Upper lobe of left lung (tissue), 6 donors: ENCODE measurements at regions not wholly inside any gene's neighbourhood (a gene's known extent, or its start where the extent isn't known, plus 50 kb on each side); places are given as distances from the start of the nearest gene placed in this dataset.
A peak's percentile ranks its signal among the peaks of the same experiment; 100 is the strongest.

ENCODE experiments used
- ATAC-seq, 2 donors: fragments of 200-7000 bp; cut with Tn5 transposase; one replicate each; pipeline ENCODE4 v1.9.1; 2022; ENCODE audit warnings: mild to moderate bottlenecking in 2 of 2, moderate library complexity in 2 of 2; ENCODE audit not compliant: low FRiP score in 2 of 2
- DNase-seq, 2 donors: peaks; one replicate each; pipeline ENCODE4 v3.0.0-alpha.2; 2019 to 2020
- H3K27ac ChIP-seq, 4 donors: fragments of 200-600 bp; sonication (generic); one replicate each; pipeline ENCODE4 v1.5.1; 2016 to 2019
- H3K27me3 ChIP-seq, 4 donors: fragments of 200-600 bp; sonication (generic); one replicate each; pipeline ENCODE4 v1.5.1; 2017 to 2019
- H3K36me3 ChIP-seq, 4 donors: fragments of 200-600 bp; sonication (generic); one replicate each; pipeline ENCODE4 v1.5.1; 2016 to 2019
- H3K4me1 ChIP-seq, 4 donors: fragments of 200-600 bp; sonication (generic); one replicate each; pipeline ENCODE4 v1.5.1; 2018 to 2019
- H3K4me3 ChIP-seq, 4 donors: fragments of 200-600 bp; sonication (generic); one replicate each; pipeline ENCODE4 v1.5.1; 2017 to 2019; ENCODE audit warnings: mild to moderate bottlenecking in 2 of 4, moderate library complexity in 1 of 4
- H3K9me3 ChIP-seq, 4 donors: fragments of 200-600 bp; sonication (generic); one replicate each; pipeline ENCODE4 v1.5.1; 2018 to 2019
- CTCF ChIP-seq, 6 experiments: fragments of 450-650 bp in 4 of 6; fragments of 200-600 bp in 2 of 6; sonication (generic) in 2 of 6; IDR thresholded peaks; one replicate each; pipeline ENCODE4 v1.5.1; 2016 to 2019; ENCODE audit warnings: antibody characterized with exemption in 6 of 6
- EP300 ChIP-seq, 4 donors: sonication (generic); formaldehyde crosslinking; IDR thresholded peaks; one replicate each; pipeline ENCODE4 v1.5.1; 2017; ENCODE audit warnings: antibody characterized with exemption in 4 of 4, control low read depth in 2 of 4
- POLR2A ChIP-seq, 4 donors: fragments of 450-650 bp; IDR thresholded peaks; one replicate each; pipeline ENCODE4 v1.5.1; 2016 to 2017; ENCODE audit warnings: antibody characterized with exemption in 4 of 4, mild to moderate bottlenecking in 2 of 4
- POLR2AphosphoS5 ChIP-seq, 2 donors: sonication (generic); formaldehyde crosslinking; IDR thresholded peaks; one replicate each; pipeline ENCODE4 v1.5.1; 2017; ENCODE audit warnings: antibody characterized with exemption in 2 of 2
- WGBS, 2 donors: methylation state at CpG; one replicate each; pipeline ENCODE4 v1.1.5; 2017 to 2018; 5-methylcytosine and 5-hydroxymethylcytosine counted together
- donor health status: DM: no; HTN: no; CAD: no; lungs with moderate emphysema.
- donor health status: DM: no; HTN: yes; CAD: no; lungs with severe emphysema.

- no peak overlapping the region for H3K4me3 ChIP-seq
- TF ChIP-seq POLR2AphosphoS5 (IDR thresholded peaks at IDR 0.05): no peak
- no peak for TF ChIP-seq POLR2A (IDR thresholded peaks at IDR 0.05)
- no peak for TF ChIP-seq CTCF (IDR thresholded peaks at IDR 0.05)
- no peak for TF ChIP-seq EP300 (IDR thresholded peaks at IDR 0.05)
- DNase-seq: peak in 1 of 2 donors; percentile 24
- no peak for ATAC-seq
- H3K27me3 ChIP-seq: no peaks in the 10 kb centered on the region
- 83 to 89% methylated on average over 5 of the region's 5 CpGs for WGBS, 2 donors
- H3K36me3 ChIP-seq: no peaks in the 10 kb centered on the region
- H3K27ac ChIP-seq: no peak overlapping the region
- no peaks in the 10 kb centered on the region for H3K9me3 ChIP-seq
- H3K4me1 ChIP-seq: no peaks in the 10 kb centered on the region
Observed at GRCh38 chr10:110434489-110435096, 63.1 kb upstream of the DUSP5 start.

DNA sequence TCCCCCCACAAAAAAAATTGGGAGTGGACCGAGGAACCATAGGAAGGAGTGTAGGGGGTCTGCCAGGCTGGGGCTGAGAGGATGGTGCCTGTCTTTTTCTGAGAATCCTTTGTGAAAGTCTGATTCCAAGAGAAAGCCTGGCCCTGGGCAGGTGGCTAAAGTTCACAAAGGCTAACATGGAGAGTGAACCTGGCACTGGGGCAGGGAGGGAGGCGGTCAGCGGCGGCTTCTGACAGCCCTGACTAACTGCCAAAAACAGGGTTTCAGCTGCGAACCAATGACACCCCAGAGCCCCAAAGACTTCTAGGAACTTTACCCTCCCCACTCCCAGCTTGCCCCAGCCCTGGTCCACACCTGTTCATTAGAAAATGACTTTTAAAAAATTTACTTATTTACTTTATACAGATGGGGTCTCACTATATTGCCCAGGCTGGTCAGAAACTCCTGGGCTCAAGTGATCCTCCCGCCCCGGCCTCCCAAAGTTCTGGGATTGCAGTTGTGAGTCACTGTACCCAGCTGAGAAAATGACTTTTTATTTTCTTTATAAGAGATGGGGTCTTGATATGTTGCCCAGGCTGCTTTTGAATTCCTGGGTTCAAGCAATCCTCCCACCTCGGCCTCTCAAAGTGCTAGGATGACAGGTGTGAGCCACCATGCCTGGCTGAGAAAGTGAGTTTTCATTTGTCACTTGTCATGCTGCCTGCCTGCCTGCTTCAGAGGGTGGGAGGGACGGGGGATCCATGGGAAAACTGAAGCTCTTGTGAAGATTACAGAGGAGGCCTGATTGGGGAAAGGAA lies 61.0 kb upstream of the DUSP5 start:
- Histone ChIP-seq H3K4me1 (no peaks in the 10 kb centered on the region), H3K36me3 (no peaks in the 10 kb centered on the region), H3K9me3 (no peaks in the 10 kb centered on the region), H3K27me3 (no peaks in the 10 kb centered on the region), H3K4me3 (no peak overlapping the region), H3K27ac (no peak overlapping the region)
- TF ChIP-seq CTCF (IDR thresholded peaks at IDR 0.05) (no peak), EP300 (IDR thresholded peaks at IDR 0.05) (no peak), POLR2A (IDR thresholded peaks at IDR 0.05) (no peak), POLR2AphosphoS5 (IDR thresholded peaks at IDR 0.05) (no peak)
- ATAC-seq (no peak), DNase-seq (peak in 1 of 2 donors; percentile 30)
- 92 to 96% methylated on average over 9 of the region's 9 CpGs for WGBS, 2 donors

GRCh38 chr10:110437351-110437605 lies 60.4 kb upstream of the DUSP5 start:
- no peak for ATAC-seq
- TF ChIP-seq POLR2AphosphoS5 (IDR thresholded peaks at IDR 0.05): no peak
- TF ChIP-seq EP300 (IDR thresholded peaks at IDR 0.05): no peak
- TF ChIP-seq POLR2A (IDR thresholded peaks at IDR 0.05): no peak
- no peak for TF ChIP-seq CTCF (IDR thresholded peaks at IDR 0.05)
- DNase-seq: no peak
- H3K36me3 ChIP-seq: no peaks in the 10 kb centered on the region
- H3K4me3 ChIP-seq: no peak overlapping the region
- H3K27me3 ChIP-seq: no peaks in the 10 kb centered on the region
- 78 to 83% methylated on average over 3 of the region's 3 CpGs for WGBS, 2 donors
- H3K27ac ChIP-seq: no peak overlapping the region
- no peaks in the 10 kb centered on the region for H3K9me3 ChIP-seq
- H3K4me1 ChIP-seq: no peaks in the 10 kb centered on the region

DNA sequence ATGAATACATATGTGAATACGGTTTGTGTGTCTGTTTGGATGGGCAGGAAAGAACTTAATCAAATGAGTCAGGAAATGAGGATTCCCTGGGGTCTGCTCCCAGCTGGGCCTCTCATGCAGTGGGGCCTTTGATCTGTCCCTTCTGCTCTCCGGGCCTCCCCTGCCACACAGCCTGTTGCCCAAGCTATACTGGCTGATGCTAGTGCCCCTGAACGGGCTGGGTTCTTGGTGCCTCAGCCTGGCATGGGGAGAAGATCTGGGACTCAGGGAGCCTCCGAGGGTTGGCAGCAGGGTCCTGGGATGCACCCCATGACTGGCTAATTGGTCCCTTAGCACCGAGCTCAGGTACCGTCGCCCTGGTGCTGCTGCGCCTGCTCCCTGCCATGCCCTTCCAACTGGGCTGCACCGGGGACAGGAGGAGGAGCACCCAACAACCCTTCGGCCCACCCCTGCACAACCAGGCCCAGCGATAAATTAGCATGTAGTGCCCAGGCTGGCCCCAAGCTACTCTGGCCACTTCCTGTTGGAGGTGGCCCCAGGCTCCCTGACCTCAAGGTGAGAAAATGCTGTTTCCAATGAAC lies 59.9 kb upstream of the DUSP5 start:
- TF ChIP-seq POLR2AphosphoS5 (IDR thresholded peaks at IDR 0.05) (no peak), POLR2A (IDR thresholded peaks at IDR 0.05) (no peak), CTCF (IDR thresholded peaks at IDR 0.05) (no peak), EP300 (IDR thresholded peaks at IDR 0.05) (no peak)
- Histone ChIP-seq H3K4me3 (no peak overlapping the region), H3K9me3 (no peaks in the 10 kb centered on the region), H3K27ac (no peak overlapping the region), H3K36me3 (no peaks in the 10 kb centered on the region), H3K27me3 (no peaks in the 10 kb centered on the region), H3K4me1 (no peaks in the 10 kb centered on the region)
- peak in 1 of 2 donors; percentile 39 for DNase-seq
- ATAC-seq: no peak
- 80 to 89% methylated on average over 6 to 11 of the region's 11 CpGs for WGBS, 2 donors
